Upper lobe of left lung (tissue), 6 donors: ENCODE measurements at regions not wholly inside any gene's neighbourhood (a gene's known extent, or its start where the extent isn't known, plus 50 kb on each side); places are given as distances from the start of the nearest gene placed in this dataset.

ENCODE experiments used
- ATAC-seq, 2 donors: fragments of 200-7000 bp; cut with Tn5 transposase; one replicate each; pipeline ENCODE4 v1.9.1; 2022; ENCODE audit warnings: mild to moderate bottlenecking in 2 of 2, moderate library complexity in 2 of 2; ENCODE audit not compliant: low FRiP score in 2 of 2
- DNase-seq, 2 donors: peaks; one replicate each; pipeline ENCODE4 v3.0.0-alpha.2; 2019 to 2020
- H3K27ac ChIP-seq, 4 donors: fragments of 200-600 bp; sonication (generic); one replicate each; pipeline ENCODE4 v1.5.1; 2016 to 2019
- H3K27me3 ChIP-seq, 4 donors: fragments of 200-600 bp; sonication (generic); one replicate each; pipeline ENCODE4 v1.5.1; 2017 to 2019
- H3K36me3 ChIP-seq, 4 donors: fragments of 200-600 bp; sonication (generic); one replicate each; pipeline ENCODE4 v1.5.1; 2016 to 2019
- H3K4me1 ChIP-seq, 4 donors: fragments of 200-600 bp; sonication (generic); one replicate each; pipeline ENCODE4 v1.5.1; 2018 to 2019
- H3K4me3 ChIP-seq, 4 donors: fragments of 200-600 bp; sonication (generic); one replicate each; pipeline ENCODE4 v1.5.1; 2017 to 2019; ENCODE audit warnings: mild to moderate bottlenecking in 2 of 4, moderate library complexity in 1 of 4
- H3K9me3 ChIP-seq, 4 donors: fragments of 200-600 bp; sonication (generic); one replicate each; pipeline ENCODE4 v1.5.1; 2018 to 2019
- CTCF ChIP-seq, 6 experiments: fragments of 450-650 bp in 4 of 6; fragments of 200-600 bp in 2 of 6; sonication (generic) in 2 of 6; IDR thresholded peaks; one replicate each; pipeline ENCODE4 v1.5.1; 2016 to 2019; ENCODE audit warnings: antibody characterized with exemption in 6 of 6
- EP300 ChIP-seq, 4 donors: sonication (generic); formaldehyde crosslinking; IDR thresholded peaks; one replicate each; pipeline ENCODE4 v1.5.1; 2017; ENCODE audit warnings: antibody characterized with exemption in 4 of 4, control low read depth in 2 of 4
- POLR2A ChIP-seq, 4 donors: fragments of 450-650 bp; IDR thresholded peaks; one replicate each; pipeline ENCODE4 v1.5.1; 2016 to 2017; ENCODE audit warnings: antibody characterized with exemption in 4 of 4, mild to moderate bottlenecking in 2 of 4
- POLR2AphosphoS5 ChIP-seq, 2 donors: sonication (generic); formaldehyde crosslinking; IDR thresholded peaks; one replicate each; pipeline ENCODE4 v1.5.1; 2017; ENCODE audit warnings: antibody characterized with exemption in 2 of 2
- WGBS, 2 donors: methylation state at CpG; one replicate each; pipeline ENCODE4 v1.1.5; 2017 to 2018; 5-methylcytosine and 5-hydroxymethylcytosine counted together
- donor health status: DM: no; HTN: no; CAD: no; lungs with moderate emphysema.
- donor health status: DM: no; HTN: yes; CAD: no; lungs with severe emphysema.

- TF ChIP-seq EP300 (IDR thresholded peaks at IDR 0.05) = no peak
- TF ChIP-seq POLR2AphosphoS5 (IDR thresholded peaks at IDR 0.05) = no peak
- TF ChIP-seq POLR2A (IDR thresholded peaks at IDR 0.05) = no peak
- Histone ChIP-seq H3K27me3 (no peaks in the 10 kb centered on the region), H3K9me3 (no peaks in the 10 kb centered on the region), H3K36me3 (no peaks in the 10 kb centered on the region), H3K27ac (no peak overlapping the region), H3K4me3 (no peak overlapping the region), H3K4me1 (no peaks in the 10 kb centered on the region)
- DNase-seq (no peak), ATAC-seq (no peak)
These were observed 469.3 kb upstream of the MAN1A1 start for GRCh38 chr6:119818876-119819275.

DNA sequence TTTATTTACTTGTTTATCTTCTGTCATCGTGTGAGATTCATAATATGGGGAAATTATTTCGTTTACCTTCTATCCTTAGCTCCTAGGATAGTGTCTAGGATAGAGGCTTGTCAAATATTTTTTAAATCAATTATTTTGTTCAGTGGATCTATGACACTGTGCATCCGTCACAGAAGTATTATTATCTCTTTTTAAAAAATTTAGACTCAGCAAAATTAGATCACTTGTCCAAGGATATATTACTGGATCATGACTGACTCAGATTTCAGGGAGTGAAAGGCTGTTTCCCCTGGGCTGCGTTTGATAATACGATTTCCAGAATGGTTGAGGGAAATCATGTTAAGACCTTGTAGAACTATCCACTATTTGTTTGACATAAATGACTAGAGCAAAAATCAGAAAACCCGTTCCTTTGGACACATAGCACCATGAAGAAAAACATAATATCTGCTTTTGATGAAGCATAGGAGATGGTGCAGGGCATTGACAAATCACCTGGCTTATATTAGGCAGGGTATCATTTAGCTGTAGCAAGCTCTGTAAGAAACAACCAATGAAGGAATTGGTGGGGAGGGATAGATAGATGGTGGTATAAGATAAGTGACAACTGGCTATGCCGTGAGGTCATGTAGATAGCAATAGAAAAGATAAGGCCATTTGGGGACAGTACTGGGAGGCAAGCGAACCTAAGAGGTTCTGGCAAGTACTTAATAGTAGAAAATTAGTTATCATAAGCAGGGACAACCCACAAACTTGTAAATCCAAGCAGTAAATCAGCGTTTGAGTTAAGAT is 465.2 kb upstream of the MAN1A1 start:
- TF ChIP-seq POLR2AphosphoS5 (IDR thresholded peaks at IDR 0.05) = no peak
- TF ChIP-seq EP300 (IDR thresholded peaks at IDR 0.05) = no peak
- no peak for TF ChIP-seq POLR2A (IDR thresholded peaks at IDR 0.05)
- no peak for TF ChIP-seq CTCF (IDR thresholded peaks at IDR 0.05)
- Histone ChIP-seq H3K27ac (no peak overlapping the region), H3K27me3 (no peaks in the 10 kb centered on the region), H3K9me3 (no peaks in the 10 kb centered on the region), H3K36me3 (no peaks in the 10 kb centered on the region), H3K4me1 (no peaks in the 10 kb centered on the region), H3K4me3 (no peak overlapping the region)
- 78 to 82% methylated on average over 9 of the region's 9 CpGs for WGBS, 2 donors
- ATAC-seq = no peak
- DNase-seq = no peak

- no peaks in the 10 kb centered on the region for H3K4me1 ChIP-seq
- ATAC-seq (no peak), DNase-seq (no peak)
- no peaks in the 10 kb centered on the region for H3K36me3 ChIP-seq
- no peak overlapping the region for H3K4me3 ChIP-seq
- H3K27me3 ChIP-seq = no peaks in the 10 kb centered on the region
- no peak overlapping the region for H3K27ac ChIP-seq
- no peaks in the 10 kb centered on the region for H3K9me3 ChIP-seq
- 69 to 73% methylated on average over 3 of the region's 3 CpGs for WGBS, 2 donors
- TF ChIP-seq POLR2A (IDR thresholded peaks at IDR 0.05) (no peak), CTCF (IDR thresholded peaks at IDR 0.05) (no peak), POLR2AphosphoS5 (IDR thresholded peaks at IDR 0.05) (no peak), EP300 (IDR thresholded peaks at IDR 0.05) (no peak)
These were observed 452.9 kb upstream of the MAN1A1 start for GRCh38 chr6:119802464-119802863.

- 83 to 85% methylated on average over 4 of the region's 4 CpGs for WGBS, 2 donors
- DNase-seq (no peak), ATAC-seq (no peak)
- Histone ChIP-seq H3K4me1 (no peaks in the 10 kb centered on the region), H3K9me3 (no peaks in the 10 kb centered on the region), H3K27me3 (no peaks in the 10 kb centered on the region), H3K36me3 (no peaks in the 10 kb centered on the region), H3K4me3 (no peak overlapping the region), H3K27ac (no peak overlapping the region)
- TF ChIP-seq POLR2AphosphoS5 (IDR thresholded peaks at IDR 0.05) (no peak), CTCF (IDR thresholded peaks at IDR 0.05) (no peak), POLR2A (IDR thresholded peaks at IDR 0.05) (no peak), EP300 (IDR thresholded peaks at IDR 0.05) (no peak)
These were observed 451.5 kb upstream of the MAN1A1 start for GRCh38 chr6:119801056-119801455.

GRCh38 chr6:119800526-119800925 is 451.0 kb upstream of the MAN1A1 start:
- DNase-seq (no peak), ATAC-seq (no peak)
- Histone ChIP-seq H3K27me3 (no peaks in the 10 kb centered on the region), H3K27ac (no peak overlapping the region), H3K4me3 (no peak overlapping the region), H3K36me3 (no peaks in the 10 kb centered on the region), H3K4me1 (no peaks in the 10 kb centered on the region), H3K9me3 (no peaks in the 10 kb centered on the region)
- no peak for TF ChIP-seq POLR2AphosphoS5 (IDR thresholded peaks at IDR 0.05)
- TF ChIP-seq POLR2A (IDR thresholded peaks at IDR 0.05) = no peak
- TF ChIP-seq EP300 (IDR thresholded peaks at IDR 0.05) = no peak
- no peak for TF ChIP-seq CTCF (IDR thresholded peaks at IDR 0.05)
